Left lung (tissue), 4 donors: ENCODE measurements at regions not wholly inside any gene's neighbourhood (a gene's known extent, or its start where the extent isn't known, plus 50 kb on each side); places are given as distances from the start of the nearest gene placed in this dataset.
"Not testable (repeated sequence)": the region's sequence is repeated elsewhere in the genome, so short reads cannot be mapped to it uniquely, and the experiment has no call there.

Experiments used
- ATAC-seq: fragments of 200-7000 bp; cut with Tn5 transposase; one replicate; pipeline ENCODE4 v1.9.1; 2020; ENCODE audit warnings: moderate library complexity
- DNase-seq, 4 donors: peaks; one replicate each; pipeline ENCODE4 v3.0.0-alpha.2; 2013 to 2020
- H3K27ac ChIP-seq, 2 donors: fragments of 200-600 bp; sonication (generic) in 1 of 2; one replicate each; pipeline versions ENCODE4 v1.5.0 to v1.8.0; 2020 to 2021
- H3K27me3 ChIP-seq, 2 donors: fragments of 200-600 bp; sonication (generic) in 1 of 2; one replicate each; pipeline versions ENCODE4 v1.5.0 to v1.8.0; 2020 to 2021
- H3K36me3 ChIP-seq, 2 donors: fragments of 200-600 bp; sonication (generic) in 1 of 2; one replicate each; pipeline versions ENCODE4 v1.5.0 to v1.8.0; 2020 to 2021
- H3K4me1 ChIP-seq, 2 donors: fragments of 200-600 bp; one replicate each; pipeline ENCODE4 v1.8.0; 2021
- H3K4me3 ChIP-seq, 2 donors: fragments of 200-600 bp; sonication (generic) in 1 of 2; one replicate each; pipeline versions ENCODE4 v1.5.0 to v1.8.0; 2020 to 2021; ENCODE audit warnings: mild to moderate bottlenecking in 1 of 2
- H3K9me3 ChIP-seq, 2 donors: fragments of 200-600 bp; sonication (generic) in 1 of 2; one replicate each; pipeline versions ENCODE4 v1.5.0 to v1.8.0; 2020 to 2021
- CTCF ChIP-seq, 2 donors: fragments of 200-600 bp; sonication (generic) in 1 of 2; IDR thresholded peaks; one replicate each; pipeline versions ENCODE4 v1.5.0 to v1.8.0; 2021; ENCODE audit warnings: antibody characterized with exemption in 2 of 2
- intact Hi-C, 2 donors: fragments of 100-400 bp; cut with DNase I; formaldehyde crosslinking; loops; one replicate each; pipeline versions ENCODE4 v1.11.2 to v1.14.2; 2022
- donor health status: DM: no; HTN: yes; CAD: no.
- donor health status: DM: no; HTN: no; CAD: no.

- no peaks in the 10 kb centered on the region for H3K4me1 ChIP-seq
- ATAC-seq (no peak), DNase-seq (no peak)
- intact Hi-C loops = no loop called here
- no peak overlapping the region for H3K4me3 ChIP-seq
- no peaks in the 10 kb centered on the region for H3K9me3 ChIP-seq
- no peak overlapping the region for H3K27ac ChIP-seq
- no peaks in the 10 kb centered on the region for H3K27me3 ChIP-seq
- H3K36me3 ChIP-seq = no peaks in the 10 kb centered on the region
- no peak for TF ChIP-seq CTCF (IDR thresholded peaks at IDR 0.05)
Observed at GRCh38 chr6:105522626-105523322, 119.9 kb upstream of the PREP start.

- no peak overlapping the region for H3K4me3 ChIP-seq
- ATAC-seq = no peak
- H3K9me3 ChIP-seq = no peaks in the 10 kb centered on the region
- no peaks in the 10 kb centered on the region for H3K36me3 ChIP-seq
- TF ChIP-seq CTCF (IDR thresholded peaks at IDR 0.05) = no peak
- no peaks in the 10 kb centered on the region for H3K27me3 ChIP-seq
- intact Hi-C loops = no loop called here
- no peak overlapping the region for H3K27ac ChIP-seq
- H3K4me1 ChIP-seq = no peaks in the 10 kb centered on the region
- DNase-seq = peak in 1 of 4 donors; percentile 18
Observed at GRCh38 chr6:105519954-105520353, 117.1 kb upstream of the PREP start.

- ATAC-seq, H3K36me3 ChIP-seq, H3K27me3 ChIP-seq, H3K9me3 ChIP-seq, intact Hi-C loops, H3K4me1 ChIP-seq, DNase-seq, H3K27ac ChIP-seq, H3K4me3 ChIP-seq: not testable (repeated sequence)
Observed at GRCh38 chr6:105518993-105519392, 116.1 kb upstream of the PREP start.

GRCh38 chr6:105515054-105515453 lies 112.2 kb upstream of the PREP start:
- Histone ChIP-seq H3K27me3 (no peaks in the 10 kb centered on the region), H3K4me3 (no peak overlapping the region), H3K36me3 (no peaks in the 10 kb centered on the region), H3K4me1 (no peaks in the 10 kb centered on the region), H3K9me3 (no peaks in the 10 kb centered on the region), H3K27ac (no peak overlapping the region)
- no peak for TF ChIP-seq CTCF (IDR thresholded peaks at IDR 0.05)
- intact Hi-C loops = no loop called here
- ATAC-seq = no peak
- DNase-seq = no peak

- H3K36me3 ChIP-seq = no peaks in the 10 kb centered on the region
- no peak overlapping the region for H3K27ac ChIP-seq
- no peaks in the 10 kb centered on the region for H3K9me3 ChIP-seq
- H3K27me3 ChIP-seq = no peaks in the 10 kb centered on the region
- DNase-seq (no peak), ATAC-seq (no peak)
- H3K4me3 ChIP-seq = no peak overlapping the region
- H3K4me1 ChIP-seq = no peaks in the 10 kb centered on the region
- no peak for TF ChIP-seq CTCF (IDR thresholded peaks at IDR 0.05)
- intact Hi-C loops = no loop called here
Observed at GRCh38 chr6:105514306-105514705, 111.4 kb upstream of the PREP start.

- H3K36me3 ChIP-seq = no peaks in the 10 kb centered on the region
- intact Hi-C loops = no loop called here
- TF ChIP-seq CTCF (IDR thresholded peaks at IDR 0.05) = no peak
Observed at GRCh38 chr6:105511639-105512038, 108.8 kb upstream of the PREP start.

More at GRCh38 chr6:105511639-105512038, 108.8 kb upstream of the PREP start:
- DNase-seq (no peak), ATAC-seq (no peak)
- H3K27me3 ChIP-seq = no peaks in the 10 kb centered on the region
- no peaks in the 10 kb centered on the region for H3K9me3 ChIP-seq
- no peak overlapping the region for H3K4me3 ChIP-seq
- H3K27ac ChIP-seq = no peak overlapping the region
- no peaks in the 10 kb centered on the region for H3K4me1 ChIP-seq
